ENCODE measurements at regions not wholly inside any gene's neighbourhood (a gene's known extent, or its start where the extent isn't known, plus 50 kb on each side); places are given as distances from the start of the nearest gene placed in this dataset.

- no peak for TF ChIP-seq CTCF (IDR thresholded peaks at IDR 0.05)
- no peak for TF ChIP-seq POLR2A (IDR thresholded peaks at IDR 0.05)
Observed at GRCh38 chr7:19290968-19291367, 145.7 kb upstream of the FERD3L start.
